ENCODE measurements at regions not wholly inside any gene's neighbourhood (a gene's known extent, or its start where the extent isn't known, plus 50 kb on each side); places are given as distances from the start of the nearest gene placed in this dataset.
A peak's percentile ranks its signal among the peaks of the same experiment; 100 is the strongest.

GRCh38 chr19:7415163-7415856 lies 66.6 kb downstream of the ARHGEF18 start:
- TF ChIP-seq POLR2A (IDR thresholded peaks at IDR 0.05) (no peak), CTCF (IDR thresholded peaks at IDR 0.05) (no peak), EP300 (IDR thresholded peaks at IDR 0.05) (no peak)
- H3K4me1 ChIP-seq (ENCODE audit: insufficient read depth): peaks cover 5% of the 10 kb centered on the region
- H3K36me3 ChIP-seq: no peaks in the 10 kb centered on the region
- intact Hi-C loops (cut with DNase I): no loop called here
- no peaks in the 10 kb centered on the region for H3K27me3 ChIP-seq
- no peak overlapping the region for H3K4me3 ChIP-seq
- peak overlapping the region in 1 of 2 donors; percentile 20 for H3K27ac ChIP-seq
- DNase-seq: peak in 4 of 5 donors; percentile 36 to 56 (median 41)
- H3K9me3 ChIP-seq: no peaks in the 10 kb centered on the region
- WGBS, 3 donors: 53 to 59% (median 59%) methylated on average over 21 to 22 of the region's 22 CpGs

GRCh38 chr19:7415857-7416371 lies 67.2 kb downstream of the ARHGEF18 start:
- peaks cover 5% of the 10 kb centered on the region for H3K4me1 ChIP-seq (ENCODE audit: insufficient read depth)
- intact Hi-C loops (cut with DNase I): no loop called here
- WGBS, 3 donors: 67 to 84% (median 77%) methylated on average over 11 of the region's 11 CpGs
- peak overlapping the region in 1 of 2 donors; percentile 20 for H3K27ac ChIP-seq
- DNase-seq: no peak
- H3K36me3 ChIP-seq: no peaks in the 10 kb centered on the region
- H3K27me3 ChIP-seq: no peaks in the 10 kb centered on the region
- no peak for TF ChIP-seq EP300 (IDR thresholded peaks at IDR 0.05)
- no peak for TF ChIP-seq CTCF (IDR thresholded peaks at IDR 0.05)
- TF ChIP-seq POLR2A (IDR thresholded peaks at IDR 0.05): no peak
- no peak overlapping the region for H3K4me3 ChIP-seq
- no peaks in the 10 kb centered on the region for H3K9me3 ChIP-seq

GRCh38 chr19:7417671-7418324 lies 69.1 kb downstream of the ARHGEF18 start:
- 76 to 85% (median 80%) methylated on average over 9 of the region's 9 CpGs for WGBS, 3 donors

GRCh38 chr19:7418596-7418995 lies 69.9 kb downstream of the ARHGEF18 start:
- H3K36me3 ChIP-seq: no peaks in the 10 kb centered on the region
- 85 to 87% (median 87%) methylated on average over 9 of the region's 9 CpGs for WGBS, 3 donors
- H3K27me3 ChIP-seq: no peaks in the 10 kb centered on the region
- DNase-seq: no peak
- TF ChIP-seq CTCF (IDR thresholded peaks at IDR 0.05): no peak
- peaks cover 5% of the 10 kb centered on the region for H3K4me1 ChIP-seq (ENCODE audit: insufficient read depth)
- intact Hi-C loops (cut with DNase I): no loop called here
- no peak overlapping the region for H3K4me3 ChIP-seq
- no peak overlapping the region for H3K27ac ChIP-seq
- H3K9me3 ChIP-seq: no peaks in the 10 kb centered on the region

More at GRCh38 chr19:7417671-7418324, 69.1 kb downstream of the ARHGEF18 start:
- TF ChIP-seq POLR2A (IDR thresholded peaks at IDR 0.05): no peak
- no peak for TF ChIP-seq CTCF (IDR thresholded peaks at IDR 0.05)
- TF ChIP-seq EP300 (IDR thresholded peaks at IDR 0.05): no peak
- H3K36me3 ChIP-seq: no peaks in the 10 kb centered on the region
- no peak overlapping the region for H3K27ac ChIP-seq
- no peaks in the 10 kb centered on the region for H3K9me3 ChIP-seq
- H3K4me3 ChIP-seq: no peak overlapping the region
- H3K4me1 ChIP-seq (ENCODE audit: insufficient read depth): peaks cover 5% of the 10 kb centered on the region
- intact Hi-C loops (cut with DNase I): no loop called here
- DNase-seq: no peak
- H3K27me3 ChIP-seq: no peaks in the 10 kb centered on the region

Measured in ovary (tissue), 7 donors.